A549 (cell line): ENCODE measurements at regions not wholly inside any gene's neighbourhood (a gene's known extent, or its start where the extent isn't known, plus 50 kb on each side); places are given as distances from the start of the nearest gene placed in this dataset.

Experiments
- EP300 ChIP-seq, 2 experiments: fragments of >200 bp; sonication (Bioruptor Twin); formaldehyde crosslinking; IDR thresholded peaks; 2 replicates in 1 of 2; 3 replicates in 1 of 2; pipeline ENCODE4 v1.6.1; 2016 to 2017
- NFE2L2 ChIP-seq: fragments of 150-350 bp; conservative IDR thresholded peaks from 2 replicates; pipeline ENCODE4 v1.6.1; 2014; ENCODE audit warnings: low read length
- POLR2A ChIP-seq: IDR thresholded peaks from 2 replicates; pipeline ENCODE4 v1.6.1; 2012; ENCODE audit warnings: mild to moderate bottlenecking, low read length
- SREBF2 ChIP-seq: fragments of 450-650 bp; IDR thresholded peaks from 2 replicates; pipeline ENCODE4 v1.6.1; 2014; ENCODE audit warnings: mild to moderate bottlenecking, moderate library complexity
- TF ChIP-seq, protein P1 (sequence below): fragments of >200 bp; sonication (Bioruptor Twin); formaldehyde crosslinking; IDR thresholded peaks from 3 replicates; pipeline ENCODE4 v1.5.1; 2016
- TF ChIP-seq, protein P2 (sequence below): fragments of 250-450 bp; sonication (Bioruptor Pico); IDR thresholded peaks from 2 replicates; pipeline ENCODE4 v1.5.0; 2021; ENCODE audit warnings: mild to moderate bottlenecking, moderate library complexity, borderline replicate concordance

DNA sequence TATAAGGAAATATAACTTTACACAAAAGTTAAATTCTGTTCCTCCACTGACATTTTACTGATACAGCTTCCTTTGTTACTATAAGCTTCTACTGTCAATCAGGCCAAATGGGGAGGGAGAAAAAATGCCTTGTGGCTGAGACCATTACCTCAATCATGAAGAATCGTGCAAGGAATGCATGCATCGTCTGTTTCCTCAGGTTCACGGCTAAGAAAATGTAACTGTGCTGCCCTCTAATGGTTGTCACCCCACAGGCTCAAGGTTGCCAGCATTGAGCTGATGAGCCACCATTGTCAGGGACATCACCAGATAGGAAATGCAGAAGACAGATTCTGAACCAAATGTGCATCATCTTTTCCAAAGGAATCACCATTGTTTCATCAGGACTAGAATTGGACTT, 426.9 kb downstream of the CDH2 start:
- TF ChIP-seq, protein P1, sequence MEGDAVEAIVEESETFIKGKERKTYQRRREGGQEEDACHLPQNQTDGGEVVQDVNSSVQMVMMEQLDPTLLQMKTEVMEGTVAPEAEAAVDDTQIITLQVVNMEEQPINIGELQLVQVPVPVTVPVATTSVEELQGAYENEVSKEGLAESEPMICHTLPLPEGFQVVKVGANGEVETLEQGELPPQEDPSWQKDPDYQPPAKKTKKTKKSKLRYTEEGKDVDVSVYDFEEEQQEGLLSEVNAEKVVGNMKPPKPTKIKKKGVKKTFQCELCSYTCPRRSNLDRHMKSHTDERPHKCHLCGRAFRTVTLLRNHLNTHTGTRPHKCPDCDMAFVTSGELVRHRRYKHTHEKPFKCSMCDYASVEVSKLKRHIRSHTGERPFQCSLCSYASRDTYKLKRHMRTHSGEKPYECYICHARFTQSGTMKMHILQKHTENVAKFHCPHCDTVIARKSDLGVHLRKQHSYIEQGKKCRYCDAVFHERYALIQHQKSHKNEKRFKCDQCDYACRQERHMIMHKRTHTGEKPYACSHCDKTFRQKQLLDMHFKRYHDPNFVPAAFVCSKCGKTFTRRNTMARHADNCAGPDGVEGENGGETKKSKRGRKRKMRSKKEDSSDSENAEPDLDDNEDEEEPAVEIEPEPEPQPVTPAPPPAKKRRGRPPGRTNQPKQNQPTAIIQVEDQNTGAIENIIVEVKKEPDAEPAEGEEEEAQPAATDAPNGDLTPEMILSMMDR = peak; percentile 16; the same call in 2 of the 3 replicates
- TF ChIP-seq NFE2L2 (no peak), EP300 (IDR thresholded peaks at IDR 0.05) (no peak), POLR2A (no peak), SREBF2 (no peak)
- TF ChIP-seq, protein P2, sequence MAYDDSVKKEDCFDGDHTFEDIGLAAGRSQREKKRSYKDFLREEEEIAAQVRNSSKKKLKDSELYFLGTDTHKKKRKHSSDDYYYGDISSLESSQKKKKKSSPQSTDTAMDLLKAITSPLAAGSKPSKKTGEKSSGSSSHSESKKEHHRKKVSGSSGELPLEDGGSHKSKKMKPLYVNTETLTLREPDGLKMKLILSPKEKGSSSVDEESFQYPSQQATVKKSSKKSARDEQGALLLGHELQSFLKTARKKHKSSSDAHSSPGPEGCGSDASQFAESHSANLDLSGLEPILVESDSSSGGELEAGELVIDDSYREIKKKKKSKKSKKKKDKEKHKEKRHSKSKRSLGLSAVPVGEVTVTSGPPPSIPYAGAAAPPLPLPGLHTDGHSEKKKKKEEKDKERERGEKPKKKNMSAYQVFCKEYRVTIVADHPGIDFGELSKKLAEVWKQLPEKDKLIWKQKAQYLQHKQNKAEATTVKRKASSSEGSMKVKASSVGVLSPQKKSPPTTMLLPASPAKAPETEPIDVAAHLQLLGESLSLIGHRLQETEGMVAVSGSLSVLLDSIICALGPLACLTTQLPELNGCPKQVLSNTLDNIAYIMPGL (CRISPR knock-in tag) = no peak
